Lung (tissue), 11 donors: ENCODE measurements at regions not wholly inside any gene's neighbourhood (a gene's known extent, or its start where the extent isn't known, plus 50 kb on each side); places are given as distances from the start of the nearest gene placed in this dataset.

Source experiments
- ATAC-seq: fragments of 200-7000 bp; cut with Tn5 transposase; one replicate; pipeline ENCODE4 v1.9.1; 2020; ENCODE audit warnings: moderate number of reproducible peaks; ENCODE audit not compliant: insufficient read depth, low FRiP score
- DNase-seq, 3 donors: peaks; one replicate each; pipeline ENCODE4 v3.0.0-alpha.2; 2013 to 2017
- H3K27ac ChIP-seq, 2 donors: one replicate each; pipeline ENCODE4 v1.5.1; 2013; ENCODE audit warnings: mild to moderate bottlenecking in 2 of 2, moderate library complexity in 2 of 2, control low read depth in 1 of 2, inconsistent platforms in 1 of 2, low read depth in 1 of 2, low read length in 1 of 2
- H3K27me3 ChIP-seq, 3 donors: one replicate each; pipeline ENCODE4 v1.5.1; 2013; ENCODE audit warnings: low read length in 2 of 3; ENCODE audit not compliant: control insufficient read depth in 3 of 3, insufficient read depth in 3 of 3
- H3K36me3 ChIP-seq, 4 donors: one replicate each; pipeline ENCODE4 v1.5.1; 2013; ENCODE audit warnings: low read length in 4 of 4, mild to moderate bottlenecking in 1 of 4, moderate library complexity in 1 of 4; ENCODE audit not compliant: control insufficient read depth in 4 of 4, insufficient read depth in 4 of 4
- H3K4me1 ChIP-seq, 5 donors: one replicate each; pipeline ENCODE4 v1.5.1; 2013; ENCODE audit warnings: low read length in 5 of 5, mild to moderate bottlenecking in 2 of 5, moderate library complexity in 1 of 5; ENCODE audit not compliant: control insufficient read depth in 5 of 5, insufficient read depth in 5 of 5
- H3K4me3 ChIP-seq: one replicate; pipeline ENCODE4 v1.5.1; 2013; ENCODE audit warnings: mild to moderate bottlenecking, control low read depth, moderate library complexity
- H3K9ac ChIP-seq, 2 donors: one replicate each; pipeline ENCODE4 v1.5.1; 2013; ENCODE audit warnings: low read length in 2 of 2, control low read depth in 1 of 2; ENCODE audit not compliant: insufficient read depth in 1 of 2
- H3K9me3 ChIP-seq, 4 donors: one replicate each; pipeline ENCODE4 v1.5.1; 2013; ENCODE audit warnings: low read length in 3 of 4, mild to moderate bottlenecking in 1 of 4, moderate library complexity in 1 of 4; ENCODE audit not compliant: control insufficient read depth in 4 of 4, insufficient read depth in 3 of 4
- WGBS, 2 donors: extraction: QIAGEN DNeasy Blood & Tissue Kit; methylation state at CpG; one replicate each; pipeline ENCODE4 v1.1.7; 2013; 5-methylcytosine and 5-hydroxymethylcytosine counted together
- TF ChIP-seq, protein P1 (sequence below): IDR thresholded peaks from 2 replicates; pipeline ENCODE4 v1.5.1; 2012; ENCODE audit warnings: mild to moderate bottlenecking; ENCODE audit errors: control extremely low read depth, extremely low read depth
- donor health status: control.
- donor health status: control.
- donor health status: Bipolar disorder and iron deficiency.
- donor health status: healthy.
- donor health status: DM: yes; HTN: yes; CAD: no.

DNA sequence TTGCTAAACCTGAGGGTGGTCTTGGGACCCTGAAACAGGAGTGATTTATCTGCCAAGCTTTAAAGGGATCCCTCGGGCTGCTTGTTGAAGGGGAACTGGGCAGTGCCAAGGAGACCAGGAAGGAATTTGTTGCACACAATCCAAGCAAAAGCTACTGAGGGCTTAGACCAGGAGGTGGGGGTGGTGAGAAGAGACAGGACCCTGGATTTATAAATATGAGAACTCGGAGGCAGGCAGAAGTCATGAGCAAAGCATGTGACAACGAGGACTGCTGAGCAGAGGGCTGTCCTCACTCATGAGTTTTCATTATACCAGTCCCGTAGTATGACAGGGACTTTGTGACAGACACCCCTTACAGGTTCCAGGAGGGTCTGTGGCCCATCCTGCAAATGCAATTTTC, 237.3 kb downstream of the DRD1 start:
- no peak overlapping the region for H3K27ac ChIP-seq
- H3K9ac ChIP-seq, result no peak overlapping the region
- no peak overlapping the region for H3K4me3 ChIP-seq
- no peaks in the 10 kb centered on the region for H3K36me3 ChIP-seq
- ATAC-seq, result no peak
- no peaks in the 10 kb centered on the region for H3K4me1 ChIP-seq
- peaks cover 3 to 8% (median 3%) of the 10 kb centered on the region in 3 donors for H3K27me3 ChIP-seq
- DNase-seq, result no peak
- 43 to 64% methylated on average over 4 of the region's 4 CpGs for WGBS, 2 donors
- TF ChIP-seq, protein P1, sequence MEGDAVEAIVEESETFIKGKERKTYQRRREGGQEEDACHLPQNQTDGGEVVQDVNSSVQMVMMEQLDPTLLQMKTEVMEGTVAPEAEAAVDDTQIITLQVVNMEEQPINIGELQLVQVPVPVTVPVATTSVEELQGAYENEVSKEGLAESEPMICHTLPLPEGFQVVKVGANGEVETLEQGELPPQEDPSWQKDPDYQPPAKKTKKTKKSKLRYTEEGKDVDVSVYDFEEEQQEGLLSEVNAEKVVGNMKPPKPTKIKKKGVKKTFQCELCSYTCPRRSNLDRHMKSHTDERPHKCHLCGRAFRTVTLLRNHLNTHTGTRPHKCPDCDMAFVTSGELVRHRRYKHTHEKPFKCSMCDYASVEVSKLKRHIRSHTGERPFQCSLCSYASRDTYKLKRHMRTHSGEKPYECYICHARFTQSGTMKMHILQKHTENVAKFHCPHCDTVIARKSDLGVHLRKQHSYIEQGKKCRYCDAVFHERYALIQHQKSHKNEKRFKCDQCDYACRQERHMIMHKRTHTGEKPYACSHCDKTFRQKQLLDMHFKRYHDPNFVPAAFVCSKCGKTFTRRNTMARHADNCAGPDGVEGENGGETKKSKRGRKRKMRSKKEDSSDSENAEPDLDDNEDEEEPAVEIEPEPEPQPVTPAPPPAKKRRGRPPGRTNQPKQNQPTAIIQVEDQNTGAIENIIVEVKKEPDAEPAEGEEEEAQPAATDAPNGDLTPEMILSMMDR, result no peak
- H3K9me3 ChIP-seq, result peaks cover 0 to 5% (median 0%) of the 10 kb centered on the region in 4 donors

DNA sequence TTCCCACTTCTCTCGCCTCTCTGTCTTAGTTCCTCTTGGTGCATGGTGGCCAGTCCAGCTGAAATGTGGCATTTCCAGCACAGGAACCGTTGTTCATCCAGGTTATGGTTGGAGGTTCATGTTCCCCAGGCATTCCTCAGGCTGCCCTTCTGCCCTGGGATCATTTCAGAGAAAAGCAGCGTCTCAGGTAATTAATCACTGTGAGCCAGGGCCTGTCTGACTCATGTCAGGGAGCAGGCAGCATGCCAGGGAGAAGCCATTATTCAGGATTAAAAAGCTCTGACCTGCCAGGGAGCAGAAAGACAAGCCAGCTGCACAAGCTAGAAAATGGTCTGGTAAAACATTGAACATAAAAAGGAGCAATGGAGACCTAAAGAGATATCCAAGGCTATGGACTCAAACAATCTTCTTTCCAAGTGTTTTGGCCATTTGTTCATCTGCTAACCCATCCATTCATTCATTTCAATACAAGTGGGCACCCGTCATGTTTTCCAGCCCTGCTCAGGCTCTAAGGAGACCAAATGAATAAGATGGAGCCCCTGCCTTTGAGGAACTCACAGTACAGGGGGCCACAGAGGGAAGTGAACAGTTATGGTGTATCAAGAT, 241.4 kb downstream of the DRD1 start:
- Histone ChIP-seq H3K4me3 (no peak overlapping the region), H3K4me1 (no peaks in the 10 kb centered on the region), H3K36me3 (no peaks in the 10 kb centered on the region), H3K27ac (no peak overlapping the region), H3K9me3 (peaks cover 0 to 4% (median 0%) of the 10 kb centered on the region in 4 donors), H3K9ac (no peak overlapping the region), H3K27me3 (peaks cover 3% of the 10 kb centered on the region in 3 donors)
- DNase-seq (no peak), ATAC-seq (no peak)
- TF ChIP-seq, protein P1, result no peak
- WGBS, 2 donors, result 38 to 62% methylated on average over 4 of the region's 4 CpGs

DNA sequence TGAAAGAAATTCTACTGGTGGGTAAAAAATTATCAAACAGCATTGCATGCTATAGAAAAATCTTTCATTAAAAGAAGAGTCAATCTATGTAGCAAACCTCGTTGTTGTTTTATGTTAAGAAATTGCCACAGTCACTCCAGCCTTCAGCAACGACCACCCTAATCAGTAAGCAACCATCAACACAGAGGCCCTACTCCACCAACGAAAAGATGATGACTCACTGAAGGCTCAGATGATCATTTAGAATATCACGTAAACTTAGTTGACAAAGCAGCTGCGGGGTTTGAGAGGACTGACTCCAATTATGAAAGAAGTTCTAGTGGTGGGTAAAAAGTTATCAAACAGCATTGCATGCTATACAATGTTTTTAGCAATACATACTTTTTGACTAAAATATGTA, 242.6 kb downstream of the DRD1 start:
- 70 to 73% methylated on average over 5 of the region's 5 CpGs for WGBS, 2 donors
- TF ChIP-seq, protein P1, result no peak
- no peak overlapping the region for H3K9ac ChIP-seq
- H3K9me3 ChIP-seq, result peaks cover 0 to 4% (median 0%) of the 10 kb centered on the region in 4 donors
- no peaks in the 10 kb centered on the region for H3K36me3 ChIP-seq
- H3K4me3 ChIP-seq, result no peak overlapping the region
- DNase-seq, result no peak
- no peak overlapping the region for H3K27ac ChIP-seq
- no peaks in the 10 kb centered on the region for H3K4me1 ChIP-seq
- no peak for ATAC-seq
- H3K27me3 ChIP-seq, result peaks cover 0 to 3% (median 3%) of the 10 kb centered on the region in 3 donors
